Colonic mucosa (tissue), 4 donors: ENCODE measurements at regions not wholly inside any gene's neighbourhood (a gene's known extent, or its start where the extent isn't known, plus 50 kb on each side); places are given as distances from the start of the nearest gene placed in this dataset.

Experiments
- DNase-seq: peaks from one replicate; pipeline ENCODE4 v3.0.0-alpha.2; 2020
- H3K27ac ChIP-seq: fragments of 200-600 bp; one replicate; pipeline ENCODE4 v1.8.0; 2021
- H3K27me3 ChIP-seq: fragments of 200-600 bp; one replicate; pipeline ENCODE4 v1.8.0; 2021
- H3K36me3 ChIP-seq: fragments of 200-600 bp; one replicate; pipeline ENCODE4 v1.8.0; 2021
- H3K4me1 ChIP-seq: fragments of 200-600 bp; one replicate; pipeline ENCODE4 v1.8.0; 2021; ENCODE audit warnings: mild to moderate bottlenecking
- H3K4me3 ChIP-seq: fragments of 200-600 bp; one replicate; pipeline ENCODE4 v1.8.0; 2021
- H3K9ac ChIP-seq, 2 donors: one replicate each; pipeline ENCODE4 v1.7.0; 2013; ENCODE audit warnings: control low read depth in 2 of 2, low read depth in 2 of 2, low read length in 2 of 2
- H3K9me3 ChIP-seq: fragments of 200-600 bp; one replicate; pipeline ENCODE4 v1.8.0; 2021
- intact Hi-C: fragments of 100-400 bp; cut with DNase I; formaldehyde crosslinking; loops from one replicate; pipeline ENCODE4 v1.14.1; 2022
- TF ChIP-seq, protein P1 (sequence below): fragments of 200-600 bp; IDR thresholded peaks from one replicate; pipeline ENCODE4 v1.8.0; 2022; ENCODE audit warnings: antibody characterized with exemption, mild to moderate bottlenecking
- donor health status: healthy.
- donor health status: DM: no; HTN: no; CAD: no.
- donor health status: DM: no; HTN: no; CAD: no.

DNA sequence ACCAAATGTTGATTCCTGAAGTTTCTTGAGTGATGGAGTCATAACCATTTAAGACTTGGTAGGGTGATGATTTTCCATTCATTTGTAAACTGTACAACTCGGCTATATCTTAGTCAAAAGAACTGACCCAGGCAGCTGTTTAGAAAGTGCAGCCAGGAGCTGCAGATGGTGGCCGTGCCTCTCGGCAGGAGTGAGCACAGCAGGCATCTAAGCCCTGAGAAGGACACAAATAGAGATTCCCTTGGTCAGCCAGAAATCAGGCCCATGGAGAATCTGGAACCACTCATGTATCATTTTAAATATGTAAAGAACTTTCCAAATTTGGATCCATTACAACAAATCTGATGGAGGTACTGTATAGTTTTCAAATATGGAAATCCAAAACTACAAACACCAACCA, 177.0 kb upstream of the AKR1E2 start:
- no peaks in the 10 kb centered on the region for H3K27me3 ChIP-seq
- H3K27ac ChIP-seq, result no peak overlapping the region
- TF ChIP-seq, protein P1, sequence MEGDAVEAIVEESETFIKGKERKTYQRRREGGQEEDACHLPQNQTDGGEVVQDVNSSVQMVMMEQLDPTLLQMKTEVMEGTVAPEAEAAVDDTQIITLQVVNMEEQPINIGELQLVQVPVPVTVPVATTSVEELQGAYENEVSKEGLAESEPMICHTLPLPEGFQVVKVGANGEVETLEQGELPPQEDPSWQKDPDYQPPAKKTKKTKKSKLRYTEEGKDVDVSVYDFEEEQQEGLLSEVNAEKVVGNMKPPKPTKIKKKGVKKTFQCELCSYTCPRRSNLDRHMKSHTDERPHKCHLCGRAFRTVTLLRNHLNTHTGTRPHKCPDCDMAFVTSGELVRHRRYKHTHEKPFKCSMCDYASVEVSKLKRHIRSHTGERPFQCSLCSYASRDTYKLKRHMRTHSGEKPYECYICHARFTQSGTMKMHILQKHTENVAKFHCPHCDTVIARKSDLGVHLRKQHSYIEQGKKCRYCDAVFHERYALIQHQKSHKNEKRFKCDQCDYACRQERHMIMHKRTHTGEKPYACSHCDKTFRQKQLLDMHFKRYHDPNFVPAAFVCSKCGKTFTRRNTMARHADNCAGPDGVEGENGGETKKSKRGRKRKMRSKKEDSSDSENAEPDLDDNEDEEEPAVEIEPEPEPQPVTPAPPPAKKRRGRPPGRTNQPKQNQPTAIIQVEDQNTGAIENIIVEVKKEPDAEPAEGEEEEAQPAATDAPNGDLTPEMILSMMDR, result no peak
- DNase-seq, result no peak
- no peaks in the 10 kb centered on the region for H3K4me1 ChIP-seq
- H3K9ac ChIP-seq, result no peak overlapping the region
- H3K4me3 ChIP-seq, result no peak overlapping the region
- no peaks in the 10 kb centered on the region for H3K36me3 ChIP-seq
- no peaks in the 10 kb centered on the region for H3K9me3 ChIP-seq
- intact Hi-C loops, result no loop called here

DNA sequence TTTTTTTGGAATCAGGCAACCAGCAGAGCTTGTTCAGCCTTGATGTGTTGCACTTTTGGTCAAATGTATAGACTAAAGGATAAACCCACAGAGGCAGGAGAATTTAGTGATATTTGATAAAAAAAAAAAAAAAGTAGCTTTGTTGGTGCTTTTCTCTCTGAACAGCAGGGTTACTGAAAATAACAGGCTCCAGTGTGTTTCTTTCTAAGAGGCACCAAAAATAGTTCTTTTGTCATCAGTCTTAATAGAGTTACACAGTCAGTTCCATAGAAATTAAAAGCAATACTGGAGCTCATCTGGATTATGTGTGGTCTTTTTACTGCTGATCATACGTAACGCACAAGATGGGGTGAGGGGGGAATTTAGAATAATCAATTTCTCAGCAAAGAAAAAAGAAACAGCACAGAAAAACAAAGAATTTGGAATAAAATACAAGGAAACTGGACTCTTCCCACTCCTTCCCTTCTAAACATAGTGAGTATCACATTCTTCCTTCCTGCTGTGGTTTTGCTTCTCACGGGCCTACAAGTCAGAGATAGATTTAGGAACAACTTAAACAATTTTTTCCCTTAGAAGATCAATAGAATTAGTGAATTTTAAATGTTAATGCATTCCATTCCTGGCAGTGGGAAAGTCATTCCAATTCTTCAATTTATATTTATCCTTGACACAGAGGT, 178.8 kb upstream of the AKR1E2 start:
- Histone ChIP-seq H3K4me1 (no peaks in the 10 kb centered on the region), H3K36me3 (no peaks in the 10 kb centered on the region), H3K27ac (no peak overlapping the region), H3K4me3 (no peak overlapping the region), H3K9me3 (no peaks in the 10 kb centered on the region), H3K27me3 (no peaks in the 10 kb centered on the region), H3K9ac (no peak overlapping the region)
- TF ChIP-seq, protein P1, result no peak
- DNase-seq, result no peak
- intact Hi-C loops, result no loop called here

DNA sequence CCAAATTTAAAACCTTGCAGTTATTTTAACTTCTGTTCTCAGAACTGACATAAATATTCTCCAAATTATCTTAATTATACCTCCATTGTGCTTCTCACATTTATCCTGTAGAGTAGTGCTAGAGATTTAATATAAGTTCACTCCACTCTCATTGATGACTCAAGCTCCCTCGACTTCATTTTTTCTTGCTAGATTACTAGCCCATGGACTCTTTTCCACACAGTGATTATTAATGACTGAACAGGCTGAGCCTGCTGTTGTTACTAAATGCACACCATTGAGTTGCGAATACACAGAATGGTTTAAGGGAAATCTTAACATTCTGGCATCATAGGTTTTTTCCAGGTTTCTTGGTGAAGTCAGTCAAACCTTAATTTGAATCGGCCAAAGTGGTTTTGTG, 179.5 kb upstream of the AKR1E2 start:
- H3K36me3 ChIP-seq, result no peaks in the 10 kb centered on the region
- no peaks in the 10 kb centered on the region for H3K27me3 ChIP-seq
- no peak overlapping the region for H3K9ac ChIP-seq
- intact Hi-C loops, result no loop called here
- no peak overlapping the region for H3K4me3 ChIP-seq
- no peak for DNase-seq
- H3K4me1 ChIP-seq, result no peaks in the 10 kb centered on the region
- TF ChIP-seq, protein P1, result no peak
- no peak overlapping the region for H3K27ac ChIP-seq
- no peaks in the 10 kb centered on the region for H3K9me3 ChIP-seq

DNA sequence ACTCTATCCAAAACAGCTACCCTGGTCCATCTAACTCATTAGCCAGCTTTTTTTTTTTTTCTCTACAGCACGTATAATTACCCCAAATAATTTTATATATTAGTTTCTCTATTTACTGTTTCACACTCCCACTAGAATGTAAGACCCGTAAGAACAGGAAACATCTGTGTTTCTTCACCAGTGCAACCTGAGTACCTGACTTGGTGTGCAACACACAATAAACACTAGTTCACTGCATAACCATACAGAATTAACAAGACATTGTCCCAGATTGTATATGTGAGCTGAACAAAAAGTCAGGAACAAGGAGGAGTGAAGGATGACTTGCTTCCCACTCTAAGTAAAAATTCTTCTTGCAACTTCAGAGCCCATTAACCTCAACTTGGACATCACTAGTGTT, 180.2 kb upstream of the AKR1E2 start:
- Histone ChIP-seq H3K4me1 (no peaks in the 10 kb centered on the region), H3K9me3 (no peaks in the 10 kb centered on the region), H3K9ac (no peak overlapping the region), H3K36me3 (no peaks in the 10 kb centered on the region), H3K4me3 (no peak overlapping the region), H3K27me3 (no peaks in the 10 kb centered on the region), H3K27ac (no peak overlapping the region)
- intact Hi-C loops, result no loop called here
- TF ChIP-seq, protein P1, result no peak
- DNase-seq, result no peak

DNA sequence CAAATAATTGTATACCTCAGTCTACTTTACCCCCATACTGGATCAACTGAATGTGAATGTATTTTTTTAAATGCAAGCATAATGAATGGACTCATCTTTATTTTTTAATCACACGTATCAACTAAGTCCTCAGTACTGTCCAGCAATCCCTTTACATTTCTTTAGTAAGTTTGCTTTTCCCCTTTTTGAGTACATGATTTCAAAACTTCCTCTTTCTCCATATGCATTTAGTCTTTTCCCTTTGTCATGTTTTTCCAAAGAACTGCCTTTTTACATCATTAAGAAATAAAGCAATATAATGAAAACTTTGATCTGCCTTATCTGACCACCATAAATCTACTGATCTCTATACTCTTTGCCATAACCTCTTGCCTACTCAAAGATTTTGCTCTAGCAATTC, 182.5 kb upstream of the AKR1E2 start:
- Histone ChIP-seq H3K27me3 (no peaks in the 10 kb centered on the region), H3K9me3 (no peaks in the 10 kb centered on the region), H3K9ac (no peak overlapping the region), H3K4me1 (no peaks in the 10 kb centered on the region), H3K4me3 (no peak overlapping the region), H3K36me3 (no peaks in the 10 kb centered on the region), H3K27ac (no peak overlapping the region)
- DNase-seq, result no peak
- intact Hi-C loops, result no loop called here
- TF ChIP-seq, protein P1, result no peak
